ENCODE measurements at regions not wholly inside any gene's neighbourhood (a gene's known extent, or its start where the extent isn't known, plus 50 kb on each side); places are given as distances from the start of the nearest gene placed in this dataset.

- Histone ChIP-seq H3K4me3 (no peak overlapping the region), H3K36me3 (no peaks in the 10 kb centered on the region), H3K27me3 (no peaks in the 10 kb centered on the region), H3K9me3 (no peaks in the 10 kb centered on the region)
- no peak for DNase-seq
These were observed 110.4 kb upstream of the PMFBP1 start for GRCh38 chr16:72282362-72282761.

- Histone ChIP-seq H3K36me3 (no peaks in the 10 kb centered on the region), H3K27me3 (no peaks in the 10 kb centered on the region), H3K9me3 (no peaks in the 10 kb centered on the region), H3K4me3 (no peak overlapping the region)
- DNase-seq = no peak
These were observed 106.3 kb upstream of the PMFBP1 start for GRCh38 chr16:72278301-72278700.

GRCh38 chr16:72277749-72278148 is 105.8 kb upstream of the PMFBP1 start:
- no peaks in the 10 kb centered on the region for H3K9me3 ChIP-seq
- no peak for DNase-seq
- no peaks in the 10 kb centered on the region for H3K36me3 ChIP-seq
- no peak overlapping the region for H3K4me3 ChIP-seq
- H3K27me3 ChIP-seq = no peaks in the 10 kb centered on the region

- DNase-seq = no peak
- Histone ChIP-seq H3K4me3 (no peak overlapping the region), H3K9me3 (no peaks in the 10 kb centered on the region), H3K27me3 (no peaks in the 10 kb centered on the region), H3K36me3 (no peaks in the 10 kb centered on the region)
These were observed 99.8 kb upstream of the PMFBP1 start for GRCh38 chr16:72271699-72272240.

GRCh38 chr16:72270531-72270930 is 98.6 kb upstream of the PMFBP1 start:
- H3K9me3 ChIP-seq = no peaks in the 10 kb centered on the region
- no peaks in the 10 kb centered on the region for H3K36me3 ChIP-seq
- DNase-seq = no peak
- no peaks in the 10 kb centered on the region for H3K27me3 ChIP-seq
- H3K4me3 ChIP-seq = no peak overlapping the region

- no peaks in the 10 kb centered on the region for H3K36me3 ChIP-seq
- H3K27me3 ChIP-seq = no peaks in the 10 kb centered on the region
- no peak for DNase-seq
- H3K9me3 ChIP-seq = no peaks in the 10 kb centered on the region
- no peak overlapping the region for H3K4me3 ChIP-seq
These were observed 94.9 kb upstream of the PMFBP1 start for GRCh38 chr16:72266836-72267235.

- H3K27me3 ChIP-seq = no peaks in the 10 kb centered on the region
- DNase-seq = no peak
- no peaks in the 10 kb centered on the region for H3K36me3 ChIP-seq
- no peak overlapping the region for H3K4me3 ChIP-seq
- no peaks in the 10 kb centered on the region for H3K9me3 ChIP-seq
These were observed 92.8 kb upstream of the PMFBP1 start for GRCh38 chr16:72264771-72265170.

GRCh38 chr16:72262711-72263110 is 90.8 kb upstream of the PMFBP1 start:
- Histone ChIP-seq H3K36me3 (no peaks in the 10 kb centered on the region), H3K9me3 (no peaks in the 10 kb centered on the region), H3K27me3 (no peaks in the 10 kb centered on the region), H3K4me3 (no peak overlapping the region)
- DNase-seq = no peak

- Histone ChIP-seq H3K36me3 (no peaks in the 10 kb centered on the region), H3K27me3 (no peaks in the 10 kb centered on the region)
- DNase-seq = no peak
These were observed 89.2 kb upstream of the PMFBP1 start for GRCh38 chr16:72261127-72261526.

GRCh38 chr16:72256398-72257066 is 84.6 kb upstream of the PMFBP1 start:
- H3K4me3 ChIP-seq = no peak overlapping the region
- H3K36me3 ChIP-seq = no peaks in the 10 kb centered on the region
- H3K27me3 ChIP-seq = no peaks in the 10 kb centered on the region
- no peaks in the 10 kb centered on the region for H3K9me3 ChIP-seq
- DNase-seq = peak; percentile 14

More at GRCh38 chr16:72261127-72261526, 89.2 kb upstream of the PMFBP1 start:
- H3K9me3 ChIP-seq = no peaks in the 10 kb centered on the region
- no peak overlapping the region for H3K4me3 ChIP-seq

GRCh38 chr16:72255786-72256185 is 83.8 kb upstream of the PMFBP1 start:
- Histone ChIP-seq H3K36me3 (no peaks in the 10 kb centered on the region), H3K9me3 (no peaks in the 10 kb centered on the region), H3K4me3 (no peak overlapping the region), H3K27me3 (no peaks in the 10 kb centered on the region)
- DNase-seq = no peak

- Histone ChIP-seq H3K9me3 (no peaks in the 10 kb centered on the region), H3K4me3 (no peak overlapping the region), H3K27me3 (no peaks in the 10 kb centered on the region), H3K36me3 (no peaks in the 10 kb centered on the region)
- no peak for DNase-seq
These were observed 75.9 kb upstream of the PMFBP1 start for GRCh38 chr16:72247821-72248253.

- H3K36me3 ChIP-seq = no peaks in the 10 kb centered on the region
- DNase-seq = no peak
- no peaks in the 10 kb centered on the region for H3K27me3 ChIP-seq
- no peak overlapping the region for H3K4me3 ChIP-seq
- no peaks in the 10 kb centered on the region for H3K9me3 ChIP-seq
These were observed 74.5 kb upstream of the PMFBP1 start for GRCh38 chr16:72246423-72246822.

GRCh38 chr16:72244853-72245252 is 72.9 kb upstream of the PMFBP1 start:
- no peaks in the 10 kb centered on the region for H3K27me3 ChIP-seq
- no peaks in the 10 kb centered on the region for H3K36me3 ChIP-seq
- DNase-seq = no peak
- no peak overlapping the region for H3K4me3 ChIP-seq
- H3K9me3 ChIP-seq = no peaks in the 10 kb centered on the region

GRCh38 chr16:72243621-72244020 is 71.7 kb upstream of the PMFBP1 start:
- Histone ChIP-seq H3K9me3 (no peaks in the 10 kb centered on the region), H3K4me3 (no peak overlapping the region), H3K36me3 (no peaks in the 10 kb centered on the region), H3K27me3 (no peaks in the 10 kb centered on the region)
- DNase-seq = no peak

GRCh38 chr16:72242757-72243156 is 70.8 kb upstream of the PMFBP1 start:
- Histone ChIP-seq H3K27me3 (no peaks in the 10 kb centered on the region), H3K4me3 (no peak overlapping the region), H3K36me3 (no peaks in the 10 kb centered on the region), H3K9me3 (no peaks in the 10 kb centered on the region)
- no peak for DNase-seq

GRCh38 chr16:72241930-72242329 is 70.0 kb upstream of the PMFBP1 start:
- no peak overlapping the region for H3K4me3 ChIP-seq
- DNase-seq = no peak
- no peaks in the 10 kb centered on the region for H3K9me3 ChIP-seq
- no peaks in the 10 kb centered on the region for H3K36me3 ChIP-seq
- H3K27me3 ChIP-seq = no peaks in the 10 kb centered on the region

GRCh38 chr16:72241008-72241407 is 69.1 kb upstream of the PMFBP1 start:
- no peak for DNase-seq
- H3K9me3 ChIP-seq = no peaks in the 10 kb centered on the region

More at GRCh38 chr16:72241008-72241407, 69.1 kb upstream of the PMFBP1 start:
- Histone ChIP-seq H3K4me3 (no peak overlapping the region), H3K36me3 (no peaks in the 10 kb centered on the region), H3K27me3 (no peaks in the 10 kb centered on the region)
